Colonic mucosa (tissue), 4 donors: ENCODE measurements at regions not wholly inside any gene's neighbourhood (a gene's known extent, or its start where the extent isn't known, plus 50 kb on each side); places are given as distances from the start of the nearest gene placed in this dataset.
A peak's percentile ranks its signal among the peaks of the same experiment; 100 is the strongest.
"Not testable (repeated sequence)": the region's sequence is repeated elsewhere in the genome, so short reads cannot be mapped to it uniquely, and the experiment has no call there.

Experiments used
- DNase-seq: peaks from one replicate; pipeline ENCODE4 v3.0.0-alpha.2; 2020
- H3K27ac ChIP-seq: fragments of 200-600 bp; one replicate; pipeline ENCODE4 v1.8.0; 2021
- H3K27me3 ChIP-seq: fragments of 200-600 bp; one replicate; pipeline ENCODE4 v1.8.0; 2021
- H3K36me3 ChIP-seq: fragments of 200-600 bp; one replicate; pipeline ENCODE4 v1.8.0; 2021
- H3K4me1 ChIP-seq: fragments of 200-600 bp; one replicate; pipeline ENCODE4 v1.8.0; 2021; ENCODE audit warnings: mild to moderate bottlenecking
- H3K4me3 ChIP-seq: fragments of 200-600 bp; one replicate; pipeline ENCODE4 v1.8.0; 2021
- H3K9ac ChIP-seq, 2 donors: one replicate each; pipeline ENCODE4 v1.7.0; 2013; ENCODE audit warnings: control low read depth in 2 of 2, low read depth in 2 of 2, low read length in 2 of 2
- H3K9me3 ChIP-seq: fragments of 200-600 bp; one replicate; pipeline ENCODE4 v1.8.0; 2021
- CTCF ChIP-seq: fragments of 200-600 bp; IDR thresholded peaks from one replicate; pipeline ENCODE4 v1.8.0; 2022; ENCODE audit warnings: antibody characterized with exemption, mild to moderate bottlenecking
- intact Hi-C: fragments of 100-400 bp; cut with DNase I; formaldehyde crosslinking; loops from one replicate; pipeline ENCODE4 v1.14.1; 2022
- donor health status: healthy.
- donor health status: DM: no; HTN: no; CAD: no.
- donor health status: DM: no; HTN: no; CAD: no.

GRCh38 chr7:110418659-110419280 lies 672.2 kb upstream of the LRRN3 start:
- H3K27me3 ChIP-seq, result no peaks in the 10 kb centered on the region
- H3K9ac ChIP-seq, result no peak overlapping the region
- no peaks in the 10 kb centered on the region for H3K4me1 ChIP-seq
- no peaks in the 10 kb centered on the region for H3K9me3 ChIP-seq
- no peak for TF ChIP-seq CTCF
- H3K4me3 ChIP-seq, result no peak overlapping the region
- no peak for DNase-seq
- H3K27ac ChIP-seq, result no peak overlapping the region
- H3K36me3 ChIP-seq, result no peaks in the 10 kb centered on the region
- intact Hi-C loops, result no loop called here

GRCh38 chr7:110420788-110421187 lies 670.1 kb upstream of the LRRN3 start:
- intact Hi-C loops, result no loop called here
- TF ChIP-seq CTCF, result no peak
- no peak overlapping the region for H3K4me3 ChIP-seq

GRCh38 chr7:110421490-110422241 lies 669.3 kb upstream of the LRRN3 start:
- no peaks in the 10 kb centered on the region for H3K27me3 ChIP-seq
- intact Hi-C loops, result no loop called here
- no peaks in the 10 kb centered on the region for H3K9me3 ChIP-seq
- H3K4me1 ChIP-seq, result no peaks in the 10 kb centered on the region
- H3K9ac ChIP-seq, result no peak overlapping the region
- no peaks in the 10 kb centered on the region for H3K36me3 ChIP-seq
- no peak overlapping the region for H3K27ac ChIP-seq
- TF ChIP-seq CTCF, result no peak
- DNase-seq, result no peak
- no peak overlapping the region for H3K4me3 ChIP-seq

More at GRCh38 chr7:110420788-110421187, 670.1 kb upstream of the LRRN3 start:
- DNase-seq, result no peak
- Histone ChIP-seq H3K27ac (no peak overlapping the region), H3K36me3 (no peaks in the 10 kb centered on the region), H3K27me3 (no peaks in the 10 kb centered on the region), H3K4me1 (no peaks in the 10 kb centered on the region), H3K9me3 (no peaks in the 10 kb centered on the region), H3K9ac (no peak overlapping the region)

GRCh38 chr7:110432061-110432553 lies 658.8 kb upstream of the LRRN3 start:
- intact Hi-C loops, result no loop called here
- TF ChIP-seq CTCF, result no peak

GRCh38 chr7:110438926-110439325 lies 652.0 kb upstream of the LRRN3 start:
- H3K9me3 ChIP-seq, H3K27ac ChIP-seq, H3K4me1 ChIP-seq, intact Hi-C loops, DNase-seq, H3K4me3 ChIP-seq, H3K9ac ChIP-seq, H3K27me3 ChIP-seq, H3K36me3 ChIP-seq: not testable (repeated sequence)

More at GRCh38 chr7:110432061-110432553, 658.8 kb upstream of the LRRN3 start:
- no peak overlapping the region for H3K27ac ChIP-seq
- H3K27me3 ChIP-seq, result no peaks in the 10 kb centered on the region
- H3K36me3 ChIP-seq, result no peaks in the 10 kb centered on the region
- DNase-seq, result no peak
- H3K9me3 ChIP-seq, result no peaks in the 10 kb centered on the region
- H3K9ac ChIP-seq, result no peak overlapping the region
- no peaks in the 10 kb centered on the region for H3K4me1 ChIP-seq
- H3K4me3 ChIP-seq, result no peak overlapping the region

- intact Hi-C loops, result no loop called here
- H3K9me3 ChIP-seq, result no peaks in the 10 kb centered on the region
- no peak overlapping the region for H3K27ac ChIP-seq
- TF ChIP-seq CTCF, result no peak
- H3K27me3 ChIP-seq, result no peaks in the 10 kb centered on the region
- peak; percentile 17 for DNase-seq
- no peaks in the 10 kb centered on the region for H3K4me1 ChIP-seq
- H3K9ac ChIP-seq, result no peak overlapping the region
- H3K36me3 ChIP-seq, result no peaks in the 10 kb centered on the region
- H3K4me3 ChIP-seq, result no peak overlapping the region
These were observed 648.5 kb upstream of the LRRN3 start for GRCh38 chr7:110442381-110442837.
